Esophagus squamous epithelium (tissue), 5 donors: ENCODE measurements at regions not wholly inside any gene's neighbourhood (a gene's known extent, or its start where the extent isn't known, plus 50 kb on each side); places are given as distances from the start of the nearest gene placed in this dataset.
"Not testable (repeated sequence)": the region's sequence is repeated elsewhere in the genome, so short reads cannot be mapped to it uniquely, and the experiment has no call there.

ENCODE experiments used
- DNase-seq: peaks from one replicate; lab custom pipeline; 2025; lab: John Stamatoyannopoulos, UW
- H3K27ac ChIP-seq, 4 donors: fragments of 200-600 bp; sonication (generic); one replicate each; pipeline ENCODE4 v1.5.1; 2016 to 2019; ENCODE audit warnings: mild to moderate bottlenecking in 1 of 4
- H3K27me3 ChIP-seq, 4 donors: fragments of 200-600 bp; sonication (generic); 1 replicate in 3 of 4; 2 replicates in 1 of 4; pipeline versions ENCODE4 v1.5.1 to v1.6.0; 2017 to 2021; ENCODE audit warnings: antibody characterized with exemption in 1 of 4
- H3K36me3 ChIP-seq, 3 donors: fragments of 200-600 bp; sonication (generic); one replicate each; pipeline ENCODE4 v1.5.1; 2016 to 2019
- H3K4me1 ChIP-seq, 3 donors: fragments of 200-600 bp; sonication (generic); one replicate each; pipeline ENCODE4 v1.5.1; 2017 to 2019
- H3K4me3 ChIP-seq, 4 donors: fragments of 200-600 bp; sonication (generic); 1 replicate in 3 of 4; 2 replicates in 1 of 4; pipeline ENCODE4 v1.5.1; 2016 to 2019; ENCODE audit warnings: mild to moderate bottlenecking in 2 of 4, moderate library complexity in 1 of 4
- H3K9me3 ChIP-seq, 3 donors: fragments of 200-600 bp; sonication (generic); one replicate each; pipeline ENCODE4 v1.5.1; 2016 to 2019
- POLR2A ChIP-seq, 4 donors: fragments of 450-650 bp; IDR thresholded peaks; one replicate each; pipeline ENCODE4 v1.6.1; 2017; ENCODE audit warnings: antibody characterized with exemption in 4 of 4, mild to moderate bottlenecking in 4 of 4, moderate library complexity in 3 of 4
- WGBS, 2 donors: methylation state at CpG; one replicate each; pipeline ENCODE4 v1.1.5; 2018; 5-methylcytosine and 5-hydroxymethylcytosine counted together
- intact Hi-C: fragments of 100-400 bp; cut with DNase I; formaldehyde crosslinking; loops from one replicate; pipeline ENCODE4 v1.15.0; 2022
- TF ChIP-seq, protein P1 (sequence below), 6 experiments: fragments of 450-650 bp in 4 of 6; fragments of 200-600 bp in 2 of 6; sonication (generic) in 2 of 6; IDR thresholded peaks; one replicate each; pipeline ENCODE4 v1.5.1; 2016 to 2019; ENCODE audit warnings: antibody characterized with exemption in 6 of 6, mild to moderate bottlenecking in 4 of 6, moderate library complexity in 4 of 6
- donor health status: DM: yes; HTN: yes; CAD: no.

GRCh38 chr9:40970340-40970739 is 158.1 kb downstream of the FOXD4L6 start:
- H3K27me3 ChIP-seq, H3K27ac ChIP-seq, H3K4me1 ChIP-seq, H3K9me3 ChIP-seq, H3K4me3 ChIP-seq, H3K36me3 ChIP-seq, DNase-seq, intact Hi-C loops: not testable (repeated sequence)
- WGBS, 2 donors: 54 to 58% methylated on average over 4 to 5 of the region's 5 CpGs
- TF ChIP-seq, protein P1, sequence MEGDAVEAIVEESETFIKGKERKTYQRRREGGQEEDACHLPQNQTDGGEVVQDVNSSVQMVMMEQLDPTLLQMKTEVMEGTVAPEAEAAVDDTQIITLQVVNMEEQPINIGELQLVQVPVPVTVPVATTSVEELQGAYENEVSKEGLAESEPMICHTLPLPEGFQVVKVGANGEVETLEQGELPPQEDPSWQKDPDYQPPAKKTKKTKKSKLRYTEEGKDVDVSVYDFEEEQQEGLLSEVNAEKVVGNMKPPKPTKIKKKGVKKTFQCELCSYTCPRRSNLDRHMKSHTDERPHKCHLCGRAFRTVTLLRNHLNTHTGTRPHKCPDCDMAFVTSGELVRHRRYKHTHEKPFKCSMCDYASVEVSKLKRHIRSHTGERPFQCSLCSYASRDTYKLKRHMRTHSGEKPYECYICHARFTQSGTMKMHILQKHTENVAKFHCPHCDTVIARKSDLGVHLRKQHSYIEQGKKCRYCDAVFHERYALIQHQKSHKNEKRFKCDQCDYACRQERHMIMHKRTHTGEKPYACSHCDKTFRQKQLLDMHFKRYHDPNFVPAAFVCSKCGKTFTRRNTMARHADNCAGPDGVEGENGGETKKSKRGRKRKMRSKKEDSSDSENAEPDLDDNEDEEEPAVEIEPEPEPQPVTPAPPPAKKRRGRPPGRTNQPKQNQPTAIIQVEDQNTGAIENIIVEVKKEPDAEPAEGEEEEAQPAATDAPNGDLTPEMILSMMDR (IDR thresholded peaks at IDR 0.05): peak in 1 of 6 experiments; percentile 29

- WGBS, 2 donors: 51 to 55% methylated on average over 1 to 2 of the region's 6 CpGs
- H3K9me3 ChIP-seq, H3K4me3 ChIP-seq, H3K27ac ChIP-seq, H3K27me3 ChIP-seq, DNase-seq, intact Hi-C loops, H3K36me3 ChIP-seq, H3K4me1 ChIP-seq: not testable (repeated sequence)
Measured at GRCh38 chr9:40962461-40962860, 166.0 kb downstream of the FOXD4L6 start.

GRCh38 chr9:40951876-40952494 is 176.5 kb downstream of the FOXD4L6 start:
- 84 to 91% methylated on average over 9 to 11 of the region's 17 CpGs for WGBS, 2 donors
- intact Hi-C loops, H3K36me3 ChIP-seq, H3K27ac ChIP-seq, H3K4me1 ChIP-seq, H3K9me3 ChIP-seq, H3K27me3 ChIP-seq, H3K4me3 ChIP-seq, DNase-seq: not testable (repeated sequence)

DNA sequence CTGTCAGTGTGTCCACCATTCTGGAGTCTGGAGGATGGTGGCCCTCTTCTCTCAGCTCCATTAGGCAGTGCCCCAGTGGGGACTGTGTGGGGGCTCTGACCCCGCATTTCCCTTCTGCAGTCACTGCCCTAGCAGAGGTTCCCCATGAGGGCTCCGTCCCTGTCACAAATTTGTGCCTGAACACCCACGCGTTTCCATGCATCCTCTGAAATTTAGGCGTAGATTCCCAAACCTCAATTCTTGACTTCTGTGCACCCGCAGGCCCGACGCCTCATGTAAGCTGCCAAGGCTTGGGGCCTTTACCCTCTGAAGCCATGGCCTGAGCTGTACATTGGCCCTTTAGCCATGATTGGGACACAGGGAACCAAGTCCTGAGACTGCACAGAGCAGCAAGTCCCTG is 182.3 kb downstream of the FOXD4L6 start:
- 91 to 93% methylated on average over 8 of the region's 8 CpGs for WGBS, 2 donors
- H3K4me1 ChIP-seq, H3K27ac ChIP-seq, H3K9me3 ChIP-seq, H3K27me3 ChIP-seq, intact Hi-C loops, DNase-seq, H3K36me3 ChIP-seq, H3K4me3 ChIP-seq: not testable (repeated sequence)

DNA sequence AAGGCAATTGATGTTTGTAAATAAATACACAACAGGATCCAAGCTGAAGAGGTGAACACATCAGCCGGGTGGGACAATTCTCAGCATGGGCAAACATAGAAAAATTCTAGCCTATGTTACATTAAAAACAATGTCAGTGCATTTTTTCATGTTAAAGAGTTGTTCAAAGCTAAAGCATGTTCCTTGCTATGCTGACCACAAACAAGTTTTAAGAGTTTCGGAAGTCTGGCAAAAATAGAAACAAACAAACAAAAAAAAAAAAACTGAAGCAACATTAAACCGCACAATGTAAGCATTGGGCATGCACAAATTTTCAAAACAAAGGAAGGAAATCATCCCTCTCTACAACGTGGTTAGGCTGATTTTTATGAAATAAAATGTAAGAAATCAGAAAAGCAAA is 185.8 kb downstream of the FOXD4L6 start:
- H3K4me1 ChIP-seq, H3K27me3 ChIP-seq, H3K9me3 ChIP-seq, H3K27ac ChIP-seq, H3K36me3 ChIP-seq, H3K4me3 ChIP-seq, intact Hi-C loops, DNase-seq: not testable (repeated sequence)
- WGBS, 2 donors: 65% methylated on average over 4 of the region's 4 CpGs

- WGBS, 2 donors: 89 to 100% methylated on average over 1 of the region's 1 CpG
- H3K27me3 ChIP-seq, intact Hi-C loops, H3K4me1 ChIP-seq, DNase-seq, H3K36me3 ChIP-seq, H3K27ac ChIP-seq, H3K4me3 ChIP-seq: not testable (repeated sequence)
- peaks cover 0 to 13% (median 8%) of the 10 kb centered on the region in 3 donors for H3K9me3 ChIP-seq
Measured at GRCh38 chr9:40939888-40940209, 188.6 kb downstream of the FOXD4L6 start.

DNA sequence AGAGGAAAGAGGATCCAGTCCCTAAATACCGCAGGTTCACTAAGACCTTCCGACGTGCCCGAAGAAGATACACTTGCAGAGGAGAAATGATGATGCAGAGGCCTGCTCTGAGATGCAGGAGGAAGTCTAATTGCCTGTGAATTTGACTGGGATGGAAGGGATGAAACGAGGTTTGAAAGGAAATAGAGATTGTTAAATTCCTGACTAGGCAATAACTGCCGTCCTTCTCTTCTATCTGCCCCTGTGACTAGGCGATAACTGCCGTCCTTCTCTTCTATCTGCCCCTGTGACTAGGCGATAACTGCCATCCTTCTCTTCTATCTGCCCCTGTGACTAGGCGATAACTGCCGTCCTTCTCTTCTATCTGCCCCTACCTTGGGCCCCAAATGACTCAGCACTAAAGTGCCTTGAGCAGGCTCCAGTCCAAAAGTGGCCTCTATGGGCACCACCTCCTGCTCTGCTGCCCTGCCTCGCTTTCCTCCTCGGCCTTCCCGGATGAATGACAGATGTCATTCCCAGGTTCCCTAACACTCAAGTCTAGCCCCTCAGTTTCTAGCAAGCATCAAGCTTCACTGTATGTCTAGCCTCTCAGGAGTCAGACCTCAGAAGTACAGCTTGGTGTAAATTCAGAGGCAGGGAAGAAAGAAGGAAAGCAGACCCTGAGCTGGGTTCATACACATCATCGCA is 189.1 kb downstream of the FOXD4L6 start:
- 78 to 80% methylated on average over 14 to 15 of the region's 15 CpGs for WGBS, 2 donors
- H3K36me3 ChIP-seq: not testable (repeated sequence)

DNA sequence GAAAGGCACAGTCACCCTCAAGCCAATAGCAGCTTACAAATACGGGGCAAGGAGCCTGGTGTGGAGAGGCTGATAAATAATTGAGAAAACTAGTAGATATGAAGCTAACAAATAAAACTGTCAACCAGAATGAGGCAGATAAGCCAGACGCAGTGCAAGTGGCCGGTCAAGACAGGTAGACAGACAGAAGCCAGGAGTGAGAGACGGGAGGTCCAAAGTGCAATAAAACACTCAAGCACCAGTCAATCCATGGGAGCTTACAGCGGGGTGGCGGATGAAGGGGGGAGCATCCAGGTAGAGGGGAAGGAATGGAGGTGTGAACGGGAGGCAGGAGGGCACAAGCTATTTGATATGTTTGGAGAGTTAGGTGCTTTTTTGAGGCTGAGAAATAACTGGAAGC is 193.1 kb downstream of the FOXD4L6 start:
- H3K27me3 ChIP-seq: no peaks in the 10 kb centered on the region
- H3K4me1 ChIP-seq: no peaks in the 10 kb centered on the region
- intact Hi-C loops: no loop called here
- no peak for TF ChIP-seq POLR2A (IDR thresholded peaks at IDR 0.05)
- TF ChIP-seq, protein P1 (IDR thresholded peaks at IDR 0.05): no peak
- no peak for DNase-seq
- no peak overlapping the region for H3K27ac ChIP-seq
- no peaks in the 10 kb centered on the region for H3K36me3 ChIP-seq
- H3K9me3 ChIP-seq: peaks cover 0 to 40% (median 30%) of the 10 kb centered on the region in 3 donors
- 83% methylated on average over 7 of the region's 7 CpGs for WGBS, 2 donors
- H3K4me3 ChIP-seq: no peak overlapping the region

More for the DNA sequence above, 189.1 kb downstream of the FOXD4L6 start:
- H3K27me3 ChIP-seq, intact Hi-C loops, H3K27ac ChIP-seq, H3K4me3 ChIP-seq, DNase-seq, H3K4me1 ChIP-seq: not testable (repeated sequence)
- H3K9me3 ChIP-seq: peaks cover 0 to 17% (median 13%) of the 10 kb centered on the region in 3 donors

DNA sequence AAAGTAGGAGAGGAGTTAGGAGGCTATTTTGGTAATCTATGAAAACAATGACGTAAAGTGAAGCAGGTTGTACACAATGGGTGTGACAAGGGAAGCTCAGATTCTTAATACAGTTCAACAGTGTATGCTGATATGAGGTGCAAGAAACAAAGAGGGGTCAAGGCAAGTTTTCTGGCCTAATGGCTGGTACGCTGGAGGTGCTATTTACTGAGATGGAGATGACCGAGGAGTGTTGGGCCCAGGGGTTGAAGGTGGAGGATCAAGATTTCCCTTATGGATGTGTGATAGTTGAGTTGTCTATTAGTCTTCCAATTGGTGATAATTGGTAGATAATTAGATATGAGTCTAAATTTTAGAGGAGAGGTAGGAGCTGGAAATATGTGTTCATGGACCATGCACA is 194.0 kb downstream of the FOXD4L6 start:
- 92 to 93% methylated on average over 3 of the region's 3 CpGs for WGBS, 2 donors
- H3K36me3 ChIP-seq, DNase-seq, H3K27me3 ChIP-seq, intact Hi-C loops, H3K27ac ChIP-seq, H3K4me3 ChIP-seq, H3K4me1 ChIP-seq: not testable (repeated sequence)
- peaks cover 0 to 49% (median 37%) of the 10 kb centered on the region in 3 donors for H3K9me3 ChIP-seq

DNA sequence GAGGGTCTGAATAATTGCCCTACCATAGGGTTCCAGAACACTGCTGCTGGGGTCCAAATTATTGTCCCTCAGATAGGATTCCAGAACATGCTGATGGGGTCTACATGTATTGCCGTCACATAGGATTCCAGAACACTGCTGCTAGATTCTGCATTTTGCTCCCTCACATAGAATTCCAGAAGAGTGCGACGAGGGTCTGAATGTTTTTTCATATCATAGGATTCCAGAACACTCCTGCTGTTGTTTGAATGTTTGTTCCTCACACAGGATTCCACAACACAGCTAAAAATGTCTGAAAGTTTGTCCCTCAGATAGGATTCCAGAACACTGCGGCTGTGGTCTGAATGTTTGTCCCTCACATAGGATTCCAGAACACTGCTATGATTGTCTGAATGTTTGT is 198.1 kb downstream of the FOXD4L6 start:
- peaks cover 0 to 80% (median 74%) of the 10 kb centered on the region in 3 donors for H3K9me3 ChIP-seq
- intact Hi-C loops, H3K27ac ChIP-seq, H3K36me3 ChIP-seq, H3K4me1 ChIP-seq, H3K27me3 ChIP-seq, H3K4me3 ChIP-seq, DNase-seq: not testable (repeated sequence)
- 82 to 91% methylated on average over 4 of the region's 4 CpGs for WGBS, 2 donors

- peaks cover 0 to 83% (median 73%) of the 10 kb centered on the region in 3 donors for H3K9me3 ChIP-seq
- intact Hi-C loops, H3K27ac ChIP-seq, H3K4me3 ChIP-seq, DNase-seq, H3K4me1 ChIP-seq, H3K27me3 ChIP-seq, H3K36me3 ChIP-seq: not testable (repeated sequence)
- WGBS, 2 donors: 69 to 82% methylated on average over 6 of the region's 6 CpGs
Measured at GRCh38 chr9:40929488-40929845, 199.0 kb downstream of the FOXD4L6 start.
